Stimulated activated CD4-positive, alpha-beta T cell treated with anti-CD3 and anti-CD28 coated beads, Interleukin-12 subunit alpha, Interleukin-12 subunit beta, amount 100 ng/mL, for 48 hours (primary cell): ENCODE measurements at regions not wholly inside any gene's neighbourhood (a gene's known extent, or its start where the extent isn't known, plus 50 kb on each side); places are given as distances from the start of the nearest gene placed in this dataset.
"Not testable (repeated sequence)": the region's sequence is repeated elsewhere in the genome, so short reads cannot be mapped to it uniquely, and the experiment has no call there.

Source experiments
- DNase-seq, 3 donors: peaks; one replicate each; pipeline ENCODE4 v3.0.0-alpha.2; 2020; ENCODE audit warnings: low read depth in 2 of 3, low spot score in 1 of 3

GRCh38 chr18:30465096-30465495 is 577.4 kb downstream of the DSC3 start:
- DNase-seq, result no peak

DNA sequence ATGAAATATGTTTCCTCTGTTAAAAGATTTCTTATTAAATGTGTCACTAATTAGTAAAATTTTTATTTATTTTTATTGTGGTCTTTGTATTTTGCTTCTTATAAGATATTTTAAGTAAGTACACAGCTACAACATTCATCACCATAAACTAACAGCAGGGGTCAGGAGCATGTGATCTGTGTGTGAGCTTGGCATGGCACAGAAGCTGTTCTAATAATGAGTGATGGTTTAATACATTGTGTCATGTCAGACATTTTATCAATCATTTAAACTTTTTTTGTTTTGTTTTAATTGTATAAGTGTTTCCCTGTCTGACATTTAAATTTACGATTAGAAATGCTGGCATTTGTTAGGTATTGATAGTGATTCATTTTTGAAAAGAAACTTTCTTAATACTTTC is 585.4 kb downstream of the DSC3 start:
- no peak for DNase-seq

- no peak for DNase-seq
Measured at GRCh38 chr18:30455741-30456140, 586.8 kb downstream of the DSC3 start.

DNA sequence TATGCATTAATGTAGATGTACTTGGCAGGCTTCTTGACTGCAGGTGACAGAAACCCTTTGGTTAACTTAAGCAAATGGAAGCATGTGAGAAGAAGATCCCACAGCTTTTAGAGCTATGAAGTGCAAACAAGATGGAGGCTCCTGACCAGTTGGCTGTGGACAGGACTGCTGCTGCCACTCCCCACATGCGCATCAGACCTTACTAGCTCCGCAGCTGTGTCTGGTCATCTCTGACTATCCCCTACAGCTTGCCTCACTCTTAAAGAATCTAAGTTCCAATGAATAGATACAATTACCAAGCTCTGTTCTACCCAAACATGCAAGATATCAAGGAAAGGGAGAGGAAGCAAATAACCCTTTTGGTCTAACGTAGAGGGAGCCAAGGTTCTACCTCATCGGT is 587.6 kb downstream of the DSC3 start:
- no peak for DNase-seq

- no peak for DNase-seq
Measured at GRCh38 chr18:30451981-30452380, 590.6 kb downstream of the DSC3 start.

- no peak for DNase-seq
Measured at GRCh38 chr18:30450927-30451326, 591.6 kb downstream of the DSC3 start.

DNA sequence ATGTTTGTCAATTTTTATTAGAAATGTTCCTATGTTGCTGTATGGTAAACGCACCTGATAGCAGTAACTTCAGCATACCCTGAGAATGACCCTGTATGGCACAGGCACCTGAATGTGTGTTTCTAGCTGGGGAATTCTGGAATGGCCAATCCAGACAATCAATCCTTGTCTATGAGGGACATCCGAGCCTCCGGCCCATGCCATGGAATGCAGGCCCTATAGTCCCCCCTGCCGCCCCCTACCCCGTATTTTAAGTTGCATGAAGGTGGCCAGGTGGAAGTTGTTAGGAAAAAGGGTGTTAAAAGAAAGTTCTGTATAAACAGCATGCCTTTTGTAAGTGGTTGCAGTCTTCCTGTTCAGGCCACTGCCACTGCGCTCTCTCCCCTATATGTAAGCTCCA is 595.9 kb downstream of the DSC3 start:
- no peak for DNase-seq

DNA sequence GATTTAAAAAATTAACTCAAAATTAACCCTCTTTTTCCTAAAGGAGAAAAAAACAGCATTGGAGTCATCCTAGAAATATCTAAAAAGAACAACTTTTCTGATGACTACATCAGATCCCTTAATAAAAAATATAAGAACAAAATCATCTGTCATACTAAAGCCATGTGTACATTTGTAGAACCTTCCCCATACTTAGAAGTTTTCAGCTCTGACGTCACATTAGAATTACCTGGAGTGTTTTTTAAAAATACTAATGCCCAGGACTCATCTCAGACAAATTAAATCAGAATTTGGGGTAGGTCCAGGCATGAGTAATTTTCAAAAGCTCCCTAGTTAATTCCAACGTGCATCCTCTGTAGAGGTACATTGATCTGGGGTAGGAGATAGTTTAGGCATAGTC is 598.0 kb downstream of the DSC3 start:
- no peak for DNase-seq

GRCh38 chr18:30440351-30440750 is 602.2 kb downstream of the DSC3 start:
- no peak for DNase-seq

GRCh38 chr18:30439174-30439573 is 603.4 kb downstream of the DSC3 start:
- DNase-seq, result no peak

DNA sequence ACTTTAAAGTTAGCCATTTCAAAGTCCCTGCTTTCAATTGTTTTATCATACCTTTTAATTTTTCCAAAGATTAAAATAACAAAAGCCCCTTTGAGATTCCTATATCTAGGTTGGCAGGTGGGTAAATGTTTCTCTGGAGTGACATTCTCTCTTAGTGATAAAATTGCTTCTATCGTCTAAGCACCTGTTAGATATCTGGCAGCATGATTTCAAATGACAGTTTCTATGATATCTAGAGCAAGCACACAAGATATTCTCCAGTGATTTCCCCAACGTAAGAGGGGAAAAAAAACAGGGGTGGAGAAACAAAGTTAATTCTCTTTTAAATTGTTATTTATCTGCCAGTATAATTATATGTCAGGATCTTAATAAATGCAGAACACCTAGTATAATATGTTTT is 610.2 kb downstream of the DSC3 start:
- no peak for DNase-seq

GRCh38 chr18:30419399-30419798 is 623.1 kb downstream of the DSC3 start:
- DNase-seq, result not testable (repeated sequence)

DNA sequence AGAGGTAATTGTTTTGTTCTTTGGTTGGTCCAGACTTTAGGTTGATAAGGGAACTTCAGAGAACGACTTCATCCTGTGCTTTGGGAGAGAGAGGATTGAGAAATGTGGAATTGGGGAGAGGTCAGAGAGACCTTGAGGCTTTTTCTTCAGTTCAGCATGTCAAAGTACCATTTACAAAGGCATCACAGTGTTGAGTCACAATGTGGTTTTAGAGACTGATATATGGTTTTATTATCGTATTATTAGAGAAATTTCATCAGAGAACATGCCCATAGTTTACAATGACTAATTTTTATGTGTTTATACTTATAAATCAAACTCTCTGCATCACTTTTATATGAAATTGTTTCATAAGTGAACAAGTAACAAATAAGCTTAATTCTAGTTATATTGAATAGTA is 626.6 kb downstream of the DSC3 start:
- no peak for DNase-seq

- DNase-seq, result no peak
Measured at GRCh38 chr18:30409120-30409519, 633.4 kb downstream of the DSC3 start.

GRCh38 chr18:30406728-30407127 is 635.8 kb downstream of the DSC3 start:
- DNase-seq, result no peak

DNA sequence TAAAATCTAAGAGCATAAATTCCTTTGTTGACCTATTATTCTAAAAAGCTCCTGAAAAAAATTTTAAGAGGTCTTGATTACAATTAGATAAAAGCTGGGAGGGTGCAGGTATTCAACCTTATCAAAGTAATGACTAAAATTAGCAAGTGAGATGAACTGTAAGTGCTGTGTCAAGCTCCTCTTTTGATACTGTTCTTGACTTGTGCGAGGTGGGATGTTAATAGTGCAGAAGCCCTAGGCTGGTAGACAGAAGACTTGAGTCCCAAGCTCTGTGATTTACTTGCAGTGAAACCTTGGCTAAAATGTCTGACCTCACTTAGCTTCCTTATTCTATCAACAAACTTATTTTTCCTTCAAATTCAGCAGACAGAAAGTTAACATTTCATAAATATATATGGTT is 637.5 kb downstream of the DSC3 start:
- no peak for DNase-seq

DNA sequence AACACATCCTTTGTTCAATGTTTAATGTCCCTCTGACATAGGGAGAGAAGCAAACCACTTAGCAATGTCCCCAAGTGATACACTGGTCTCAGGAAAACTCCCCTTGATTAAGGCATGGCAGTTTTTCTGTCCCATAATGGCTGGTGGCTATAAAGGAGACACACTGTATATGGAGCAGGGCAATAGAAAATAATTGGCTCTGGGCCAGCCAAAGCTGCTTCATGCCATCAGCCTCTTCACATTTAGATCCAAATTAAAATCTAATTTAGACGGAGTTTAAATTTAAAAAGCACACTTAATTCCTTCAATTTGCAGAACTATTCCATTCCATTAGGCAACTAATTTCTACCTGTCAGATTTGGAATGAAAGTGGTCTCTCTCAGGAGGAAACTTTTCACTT is 638.1 kb downstream of the DSC3 start:
- DNase-seq, result no peak

- DNase-seq, result no peak
Measured at GRCh38 chr18:30403278-30403677, 639.3 kb downstream of the DSC3 start.

DNA sequence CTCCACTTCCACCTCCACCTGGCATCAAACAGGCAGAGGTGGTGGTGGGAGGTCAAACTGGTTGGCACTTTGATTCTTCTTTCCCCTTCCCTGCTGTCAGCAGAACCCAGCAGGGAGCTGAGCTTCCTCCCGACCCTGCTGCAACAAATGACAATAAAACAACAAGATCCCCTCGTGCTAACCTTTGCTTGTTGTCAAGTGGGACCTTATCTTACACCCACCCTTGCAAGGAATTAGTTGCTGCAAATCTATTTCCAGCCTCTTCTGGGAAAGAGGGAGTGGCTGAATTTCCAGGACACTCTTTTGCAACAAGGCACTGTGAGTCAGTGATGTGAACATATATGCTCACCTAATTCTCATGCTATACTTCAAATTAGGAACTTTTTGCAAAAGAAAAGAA is 655.1 kb downstream of the DSC3 start:
- DNase-seq, result no peak

GRCh38 chr18:30386624-30387023 is 655.9 kb downstream of the DSC3 start:
- no peak for DNase-seq

- DNase-seq, result no peak
Measured at GRCh38 chr18:30385684-30386083, 656.9 kb downstream of the DSC3 start.

- no peak for DNase-seq
Measured at GRCh38 chr18:30381826-30382225, 660.7 kb downstream of the DSC3 start.

DNA sequence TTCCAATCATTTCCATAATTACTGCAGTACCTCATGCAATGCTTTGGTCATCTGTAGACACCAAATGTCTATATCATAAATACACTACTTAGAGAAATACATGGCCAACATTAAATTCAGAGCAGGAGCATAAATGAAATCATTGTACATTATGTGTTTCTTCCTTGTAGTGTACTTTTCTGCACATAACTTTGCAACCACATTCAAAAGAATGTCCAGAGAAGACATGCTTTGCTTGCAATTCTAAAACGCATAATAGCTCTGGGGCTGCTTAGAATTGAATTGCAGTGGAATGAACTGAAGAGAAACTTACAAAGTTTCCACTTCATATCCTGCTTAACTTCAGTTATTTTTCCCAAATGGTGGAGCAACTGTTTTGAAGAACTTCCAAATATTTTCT is 664.4 kb downstream of the DSC3 start:
- no peak for DNase-seq

DNA sequence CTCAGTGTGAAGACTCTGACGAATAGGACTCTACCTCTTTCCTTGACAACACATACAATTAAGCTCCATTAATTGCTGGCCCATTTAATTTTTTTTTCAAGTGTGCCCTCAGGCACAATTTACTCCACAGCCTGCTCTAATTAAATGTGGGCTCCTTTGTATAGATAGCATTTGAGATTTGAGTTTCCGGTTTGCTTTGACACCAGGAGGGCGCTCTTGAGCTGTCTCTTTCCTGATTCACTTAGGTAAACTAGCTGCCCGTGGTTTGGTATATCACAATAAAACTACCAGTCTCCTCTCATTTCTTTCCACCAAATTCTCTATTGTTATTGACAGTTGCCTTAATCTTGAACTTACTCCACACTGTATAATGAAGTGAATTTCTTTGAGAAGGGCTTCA is 666.0 kb downstream of the DSC3 start:
- no peak for DNase-seq
